HepG2 (cell line): ENCODE measurements at regions not wholly inside any gene's neighbourhood (a gene's known extent, or its start where the extent isn't known, plus 50 kb on each side); places are given as distances from the start of the nearest gene placed in this dataset.

ENCODE experiments used
- ATAC-seq: fragments of 200-7000 bp; cut with Tn5 transposase; 3 replicates; pipeline ENCODE4 v1.9.1; 2020; ENCODE audit warnings: mild to moderate bottlenecking, moderate library complexity
- BruUV-seq: library from RNA; stranded (reverse); fragments of 400-500 nt; replicated peaks from 2 replicates; lab custom pipeline; 2021; lab: Mats Ljungman, UMichigan
- CTCF ChIA-PET: fragments of 300-600 bp; formaldehyde crosslinking; extraction: SDS; loops from one replicate; lab custom pipeline; 2021; ENCODE audit warnings: low total read pairs, inconsistent platforms, low intra/inter-chr PET ratio; lab: Yijun Ruan, JAX
- POLR2A ChIA-PET: fragments of 350-600 bp; sonication (Branson Sonifier 250); formaldehyde crosslinking; loops from one replicate; lab custom pipeline; 2020; ENCODE audit warnings: antibody characterized with exemption, inconsistent platforms; lab: Yijun Ruan, JAX
- DNase-seq: peaks from one replicate; pipeline ENCODE4 v3.0.0-alpha.2; 2015; ENCODE audit warnings: low spot score
- FAIRE-seq: peaks from 3 replicates; lab custom pipeline; 2011; peaks lifted over from hg19 to GRCh38; lab: Jason Lieb, UNC
- H2AFZ ChIP-seq: one replicate; pipeline ENCODE4 v1.6.1; 2011; ENCODE audit warnings: low read length, inconsistent platforms
- H3K27ac ChIP-seq: fragments of 300-600 bp; 3 replicates; pipeline ENCODE4 v1.8.0; 2011; ENCODE audit warnings: mixed run types, mild to moderate bottlenecking, mixed read lengths, low read length, inconsistent platforms; ENCODE audit not compliant: insufficient read depth; ENCODE audit errors: extremely low read length
- H3K27me3 ChIP-seq, 2 experiments: fragments of 200-600 bp in 1 of 2; 2 replicates in 1 of 2; 3 replicates in 1 of 2; pipeline versions ENCODE4 v1.6.0 to v1.8.0; 2011; ENCODE audit warnings: low read length in 2 of 2, mild to moderate bottlenecking in 2 of 2, moderate library complexity in 2 of 2, inconsistent platforms in 1 of 2; ENCODE audit not compliant: insufficient read depth in 2 of 2, control insufficient read depth in 1 of 2
- H3K36me3 ChIP-seq, 2 experiments: fragments of 200-600 bp in 1 of 2; replicated peaks in 1 of 2; 2 replicates in 1 of 2; 3 replicates in 1 of 2; pipeline versions ENCODE4 v1.5.1 to v1.8.0; 2011; ENCODE audit warnings: low read length in 2 of 2, inconsistent platforms in 1 of 2; ENCODE audit not compliant: insufficient read depth in 2 of 2, control insufficient read depth in 1 of 2
- H3K4me1 ChIP-seq: 2 replicates; pipeline ENCODE4 v1.5.1; 2012; ENCODE audit warnings: low read length, inconsistent platforms; ENCODE audit not compliant: insufficient read depth
- H3K4me2 ChIP-seq: 2 replicates; pipeline ENCODE4 v1.6.0; 2011; ENCODE audit warnings: low read depth, low read length, inconsistent platforms
- H3K4me3 ChIP-seq, 3 experiments: fragments of 200-600 bp in 1 of 3; sonication (generic), shearing (Covaris generic) in 1 of 3; replicated peaks in 1 of 3; 2 replicates each; pipeline ENCODE4 v1.5.1; 2011 to 2016; ENCODE audit warnings: low read length in 3 of 3, inconsistent platforms in 2 of 3, low read depth in 2 of 3, mild to moderate bottlenecking in 2 of 3, control low read depth in 1 of 3, mixed read lengths in 1 of 3; ENCODE audit not compliant: insufficient read depth in 1 of 3
- H3K79me2 ChIP-seq: one replicate; pipeline ENCODE4 v1.6.1; 2011; ENCODE audit warnings: low read length, inconsistent platforms; ENCODE audit not compliant: insufficient read depth
- H3K9ac ChIP-seq: 2 replicates; pipeline ENCODE4 v1.6.0; 2011; ENCODE audit warnings: mild to moderate bottlenecking, low read depth, low read length, inconsistent platforms; ENCODE audit not compliant: insufficient read depth
- H3K9me3 ChIP-seq: 2 replicates; pipeline ENCODE4 v1.5.1; 2012; ENCODE audit warnings: mild to moderate bottlenecking, low read length
- H4K20me1 ChIP-seq: 2 replicates; pipeline ENCODE4 v1.6.0; 2011; ENCODE audit warnings: inconsistent platforms, mild to moderate bottlenecking, low read length, moderate library complexity; ENCODE audit not compliant: insufficient read depth
- BRCA1 ChIP-seq: sonication (generic); formaldehyde crosslinking; IDR thresholded peaks from 2 replicates; pipeline ENCODE4 v1.4.0; 2020; ENCODE audit warnings: missing genetic modification reagents
- E2F2 ChIP-seq: sonication (generic); formaldehyde crosslinking; IDR thresholded peaks from 2 replicates; pipeline ENCODE4 v1.4.0; 2020; ENCODE audit warnings: missing genetic modification reagents, borderline replicate concordance
- HNF1B ChIP-seq: sonication (generic); formaldehyde crosslinking; IDR thresholded peaks from 2 replicates; pipeline ENCODE4 v1.5.1; 2020; ENCODE audit warnings: mild to moderate bottlenecking, moderate library complexity, missing genetic modification reagents
- HNRNPLL ChIP-seq: fragments of 200-400 bp; formaldehyde crosslinking; IDR thresholded peaks from 2 replicates; pipeline ENCODE4 v1.6.1; 2017; ENCODE audit warnings: mild to moderate bottlenecking, low read depth, low read length; ENCODE audit not compliant: poor library complexity, severe bottlenecking
- HOXA5 ChIP-seq: sonication (generic); formaldehyde crosslinking; IDR thresholded peaks from 2 replicates; pipeline ENCODE4 v1.4.0; 2020; ENCODE audit warnings: missing genetic modification reagents
- HOXA9 ChIP-seq: sonication (generic); formaldehyde crosslinking; IDR thresholded peaks from 2 replicates; pipeline ENCODE4 v1.8.1; 2022; ENCODE audit warnings: missing genetic modification reagents, mild to moderate bottlenecking, moderate library complexity, borderline replicate concordance
- NCOA5 ChIP-seq: sonication (generic); formaldehyde crosslinking; IDR thresholded peaks from 2 replicates; pipeline ENCODE4 v1.4.0; 2020; ENCODE audit warnings: missing genetic modification reagents
- PAF1 ChIP-seq: IDR thresholded peaks from 2 replicates; pipeline ENCODE4 v1.6.1; 2016; ENCODE audit warnings: missing genetic modification reagents, missing compliant biosample characterization
- TAF15 ChIP-seq: fragments of 200-400 bp; formaldehyde crosslinking; IDR thresholded peaks from one replicate; pipeline ENCODE4 v1.6.1; 2018; ENCODE audit warnings: mild to moderate bottlenecking, low read depth, low read length; ENCODE audit not compliant: poor library complexity, severe bottlenecking
- TFDP1 ChIP-seq: IDR thresholded peaks from 2 replicates; pipeline ENCODE4 v1.6.1; 2016; ENCODE audit warnings: missing compliant biosample characterization, missing genetic modification reagents, borderline replicate concordance
- TGIF2 ChIP-seq: IDR thresholded peaks from 2 replicates; pipeline ENCODE4 v1.6.1; 2016; ENCODE audit warnings: control low read depth, missing compliant biosample characterization
- ZNF205 ChIP-seq: IDR thresholded peaks from 2 replicates; pipeline ENCODE4 v1.6.1; 2018; ENCODE audit warnings: missing biosample characterization, missing genetic modification reagents
- ZNF253 ChIP-seq: sonication (generic); formaldehyde crosslinking; IDR thresholded peaks from 2 replicates; pipeline ENCODE4 v1.8.0; 2022; ENCODE audit warnings: mild to moderate bottlenecking, missing genetic modification reagents, borderline replicate concordance
- ZNF782 ChIP-seq: sonication (generic); formaldehyde crosslinking; IDR thresholded peaks from 2 replicates; pipeline ENCODE4 v1.4.0; 2020; ENCODE audit warnings: missing genetic modification reagents, mild to moderate bottlenecking, borderline replicate concordance
- WGBS: methylation state at CpG from one replicate; pipeline ENCODE4 v1.1.6; 2017; ENCODE audit warnings: low lambda C conversion rate; 5-methylcytosine and 5-hydroxymethylcytosine counted together
- in situ Hi-C: cut with HindIII; loops from 2 replicates; pipeline ENCODE4 v1.10.0; 2017; ENCODE audit warnings: low pct_unique_long_range_greater_than_20kb; ENCODE audit not compliant: extremely low pct_ligation_motif_present
- intact Hi-C: fragments of 100-400 bp; cut with micrococcal nuclease; formaldehyde crosslinking; loops from one replicate; pipeline ENCODE4 v1.10.0; 2022; ENCODE audit not compliant: unreplicated experiment
- TF ChIP-seq, protein P1 (sequence below): sonication (generic); formaldehyde crosslinking; IDR thresholded peaks from 2 replicates; pipeline ENCODE4 v1.5.0; 2020; ENCODE audit warnings: mild to moderate bottlenecking, missing genetic modification reagents
- TF ChIP-seq, protein P2 (sequence below): sonication (generic); formaldehyde crosslinking; IDR thresholded peaks from 2 replicates; pipeline ENCODE4 v1.5.0; 2020; ENCODE audit warnings: mild to moderate bottlenecking, low read depth, missing genetic modification reagents, borderline replicate concordance

- TF ChIP-seq NCOA5 (no peak), ZNF253 (CRISPR knock-in tag) (no peak), HOXA9 (CRISPR knock-in tag) (no peak)
- TF ChIP-seq, protein P1, sequence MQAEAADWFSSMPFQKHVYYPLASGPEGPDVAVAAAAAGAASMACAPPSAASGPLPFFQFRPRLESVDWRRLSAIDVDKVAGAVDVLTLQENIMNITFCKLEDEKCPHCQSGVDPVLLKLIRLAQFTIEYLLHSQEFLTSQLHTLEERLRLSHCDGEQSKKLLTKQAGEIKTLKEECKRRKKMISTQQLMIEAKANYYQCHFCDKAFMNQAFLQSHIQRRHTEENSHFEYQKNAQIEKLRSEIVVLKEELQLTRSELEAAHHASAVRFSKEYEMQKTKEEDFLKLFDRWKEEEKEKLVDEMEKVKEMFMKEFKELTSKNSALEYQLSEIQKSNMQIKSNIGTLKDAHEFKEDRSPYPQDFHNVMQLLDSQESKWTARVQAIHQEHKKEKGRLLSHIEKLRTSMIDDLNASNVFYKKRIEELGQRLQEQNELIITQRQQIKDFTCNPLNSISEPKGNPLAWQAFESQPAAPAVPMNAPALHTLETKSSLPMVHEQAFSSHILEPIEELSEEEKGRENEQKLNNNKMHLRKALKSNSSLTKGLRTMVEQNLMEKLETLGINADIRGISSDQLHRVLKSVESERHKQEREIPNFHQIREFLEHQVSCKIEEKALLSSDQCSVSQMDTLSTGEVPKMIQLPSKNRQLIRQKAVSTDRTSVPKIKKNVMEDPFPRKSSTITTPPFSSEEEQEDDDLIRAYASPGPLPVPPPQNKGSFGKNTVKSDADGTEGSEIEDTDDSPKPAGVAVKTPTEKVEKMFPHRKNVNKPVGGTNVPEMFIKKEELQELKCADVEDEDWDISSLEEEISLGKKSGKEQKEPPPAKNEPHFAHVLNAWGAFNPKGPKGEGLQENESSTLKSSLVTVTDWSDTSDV, result no peak
These were observed 1262.1 kb downstream of the NCAM2 start (continued) for GRCh38 chr21:22260274-22260673.

DNA sequence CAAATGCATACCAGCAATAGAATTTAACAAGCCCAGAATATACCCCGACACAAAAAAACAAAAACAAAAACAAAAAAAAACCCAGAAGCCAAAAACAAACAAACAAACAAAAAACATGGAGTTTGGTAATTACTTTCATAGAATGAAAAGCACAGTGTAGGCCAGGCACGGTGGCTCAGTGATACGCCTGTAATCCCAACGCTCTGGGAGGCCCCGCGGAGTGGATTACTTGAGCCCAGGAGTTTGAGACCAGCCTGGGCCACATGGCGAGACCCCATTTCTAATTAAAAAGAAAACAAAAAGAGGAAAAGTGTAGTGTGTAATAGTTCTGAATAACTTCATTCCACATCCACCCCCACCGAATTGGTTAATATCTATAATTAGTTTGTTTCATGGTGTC, 1265.7 kb downstream of the NCAM2 start:
- Histone ChIP-seq H4K20me1 (no peaks in the 10 kb centered on the region), H3K79me2 (no peaks in the 10 kb centered on the region), H3K9me3 (peaks cover 84% of the 10 kb centered on the region), H3K4me1 (no peaks in the 10 kb centered on the region), H3K9ac (no peak overlapping the region), H3K4me3 (no peak overlapping the region), H2AFZ (no peak overlapping the region), H3K27ac (no peak overlapping the region), H3K27me3 (no peaks in the 10 kb centered on the region), H3K4me2 (no peak overlapping the region), H3K36me3 (no peaks in the 10 kb centered on the region)
- WGBS, result 44% methylated on average over 8 of the region's 8 CpGs
- no peak for DNase-seq
- in situ Hi-C loops, result no loop called here
- ChIA-PET CTCF (no interaction called here), POLR2A (no interaction called here)
- no TSS peak for BruUV-seq
- no peak for FAIRE-seq
- ATAC-seq, result no peak
- intact Hi-C loops, result no loop called here
- TF ChIP-seq HNRNPLL (no peak), HNF1B (CRISPR knock-in tag) (no peak), E2F2 (CRISPR knock-in tag) (no peak), BRCA1 (CRISPR knock-in tag) (no peak), TFDP1 (no peak), TGIF2 (no peak), TAF15 (no peak), HOXA5 (CRISPR knock-in tag) (no peak), PAF1 (CRISPR knock-in tag) (no peak), ZNF782 (CRISPR knock-in tag) (no peak), ZNF205 (no peak)
- TF ChIP-seq, protein P2, sequence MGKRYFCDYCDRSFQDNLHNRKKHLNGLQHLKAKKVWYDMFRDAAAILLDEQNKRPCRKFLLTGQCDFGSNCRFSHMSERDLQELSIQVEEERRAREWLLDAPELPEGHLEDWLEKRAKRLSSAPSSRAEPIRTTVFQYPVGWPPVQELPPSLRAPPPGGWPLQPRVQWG, result no peak
